IMR-90 (cell line): ENCODE measurements at regions not wholly inside any gene's neighbourhood (a gene's known extent, or its start where the extent isn't known, plus 50 kb on each side); places are given as distances from the start of the nearest gene placed in this dataset.

ENCODE experiments used
- ATAC-seq: fragments of 200-7000 bp; cut with Tn5 transposase; 2 replicates; pipeline ENCODE4 v1.9.1; 2020; ENCODE audit warnings: low read depth, mild to moderate bottlenecking, moderate library complexity
- BruUV-seq: library from RNA; stranded (reverse); fragments of 400-500 nt; replicated peaks from 2 replicates; lab custom pipeline; 2021; lab: Mats Ljungman, UMichigan
- CTCF ChIA-PET: fragments of 300-600 bp; formaldehyde crosslinking; extraction: SDS; loops from one replicate; lab custom pipeline; 2021; ENCODE audit warnings: antibody characterized with exemption; lab: Yijun Ruan, JAX
- POLR2A ChIA-PET: fragments of 300-600 bp; sonication (Branson Sonifier 250); formaldehyde crosslinking; loops from one replicate; lab custom pipeline; 2022; ENCODE audit warnings: antibody characterized with exemption; ENCODE audit not compliant: unreplicated experiment; lab: Charles Lee
- DNase-seq: peaks from one replicate; pipeline ENCODE4 v3.0.0; 2013
- H2AFZ ChIP-seq: replicated peaks from 2 replicates; pipeline ENCODE3; 2013; ENCODE audit warnings: low read length, mild to moderate bottlenecking; ENCODE audit not compliant: poor library complexity
- H2AK5ac ChIP-seq: 2 replicates; pipeline ENCODE4 v1.6.1; 2013; ENCODE audit warnings: low read depth, low read length, inconsistent platforms
- H2AK9ac ChIP-seq: replicated peaks from 2 replicates; pipeline ENCODE3; 2013; ENCODE audit warnings: mild to moderate bottlenecking, low read depth, low read length, moderate library complexity; ENCODE audit not compliant: poor library complexity
- H2BK120ac ChIP-seq: 2 replicates; pipeline ENCODE4 v1.6.1; 2013; ENCODE audit warnings: low read depth, low read length, inconsistent platforms
- H2BK15ac ChIP-seq: 3 replicates; pipeline ENCODE4 v1.6.1; 2013; ENCODE audit warnings: low read depth, low read length, inconsistent platforms
- H2BK20ac ChIP-seq: 2 replicates; pipeline ENCODE4 v1.6.1; 2013; ENCODE audit warnings: low read depth, mild to moderate bottlenecking, inconsistent platforms, low read length, moderate library complexity
- H2BK5ac ChIP-seq: 2 replicates; pipeline ENCODE4 v1.6.1; 2013; ENCODE audit warnings: mild to moderate bottlenecking, low read depth, low read length, inconsistent platforms; ENCODE audit not compliant: poor library complexity, severe bottlenecking
- H3K14ac ChIP-seq: replicated peaks from 2 replicates; pipeline ENCODE4 v1.6.1; 2013; ENCODE audit warnings: low read depth, low read length, inconsistent platforms
- H3K18ac ChIP-seq: 2 replicates; pipeline ENCODE4 v1.6.1; 2013; ENCODE audit warnings: low read depth, low read length, control low read depth
- H3K23ac ChIP-seq: 2 replicates; pipeline ENCODE4 v1.6.1; 2013; ENCODE audit warnings: low read depth, low read length, inconsistent platforms
- H3K27ac ChIP-seq: 2 replicates; pipeline ENCODE4 v1.5.1; 2013; ENCODE audit warnings: mild to moderate bottlenecking, control low read depth, low read length; ENCODE audit not compliant: insufficient read depth
- H3K27me3 ChIP-seq: 2 replicates; pipeline ENCODE4 v1.6.1; 2013; ENCODE audit warnings: low read length; ENCODE audit not compliant: control insufficient read depth, insufficient read depth
- H3K36me3 ChIP-seq: 2 replicates; pipeline ENCODE4 v1.6.1; 2013; ENCODE audit warnings: low read length, mixed read lengths; ENCODE audit not compliant: control insufficient read depth, insufficient read depth
- H3K4ac ChIP-seq: 2 replicates; pipeline ENCODE4 v1.6.1; 2013; ENCODE audit warnings: low read depth, low read length, inconsistent platforms
- H3K4me1 ChIP-seq: 2 replicates; pipeline ENCODE4 v1.6.1; 2013; ENCODE audit warnings: low read length, mixed read lengths; ENCODE audit not compliant: control insufficient read depth, insufficient read depth
- H3K4me2 ChIP-seq: 2 replicates; pipeline ENCODE4 v1.6.1; 2013; ENCODE audit warnings: low read depth, mild to moderate bottlenecking, control low read depth, low read length, moderate library complexity
- H3K4me3 ChIP-seq: 2 replicates; pipeline ENCODE4 v1.5.1; 2013; ENCODE audit warnings: low read depth, mild to moderate bottlenecking, control low read depth, low read length, moderate library complexity; ENCODE audit not compliant: insufficient read depth
- H3K56ac ChIP-seq: 2 replicates; pipeline ENCODE4 v1.6.1; 2013; ENCODE audit warnings: low read length, inconsistent platforms; ENCODE audit not compliant: insufficient read depth; ENCODE audit errors: extremely low read depth
- H3K79me1 ChIP-seq, 2 experiments: 2 replicates each; pipeline ENCODE4 v1.6.1; 2013; ENCODE audit warnings: low read length in 2 of 2, inconsistent platforms in 1 of 2, low read depth in 1 of 2
- H3K9ac ChIP-seq: 2 replicates; pipeline ENCODE4 v1.6.1; 2013; ENCODE audit warnings: low read depth, low read length, control low read depth
- H3K9me1 ChIP-seq: 2 replicates; pipeline ENCODE4 v1.6.1; 2013; ENCODE audit warnings: low read length, inconsistent platforms; ENCODE audit not compliant: insufficient read depth
- H3K9me3 ChIP-seq: 2 replicates; pipeline ENCODE4 v1.6.1; 2013; ENCODE audit warnings: low read length; ENCODE audit not compliant: control insufficient read depth, insufficient read depth
- H4K20me1 ChIP-seq: 2 replicates; pipeline ENCODE4 v1.6.1; 2013; ENCODE audit warnings: low read length, inconsistent platforms; ENCODE audit not compliant: insufficient read depth
- H4K5ac ChIP-seq: 2 replicates; pipeline ENCODE4 v1.6.1; 2013; ENCODE audit warnings: mild to moderate bottlenecking, low read depth, low read length, control low read depth
- H4K8ac ChIP-seq, 2 experiments: 2 replicates each; pipeline ENCODE4 v1.6.1; 2013; ENCODE audit warnings: low read depth in 2 of 2, low read length in 2 of 2, control low read depth in 1 of 2, inconsistent platforms in 1 of 2
- H4K91ac ChIP-seq: 2 replicates; pipeline ENCODE4 v1.6.1; 2013; ENCODE audit warnings: low read depth, low read length, inconsistent platforms; ENCODE audit not compliant: insufficient read depth
- BHLHE40 ChIP-seq: fragments of 150-350 bp; IDR thresholded peaks from 2 replicates; pipeline ENCODE4 v1.6.1; 2016; ENCODE audit warnings: mild to moderate bottlenecking, low read depth, low read length
- CEBPB ChIP-seq: IDR thresholded peaks from 2 replicates; pipeline ENCODE4 v1.6.1; 2012; ENCODE audit warnings: low read depth, low read length, improper control_type of control experiment
- CHD1 ChIP-seq: IDR thresholded peaks from 2 replicates; pipeline ENCODE4 v1.6.1; 2012; ENCODE audit warnings: low read depth, low read length, improper control_type of control experiment
- FOS ChIP-seq: fragments of 150-350 bp; IDR thresholded peaks from 2 replicates; pipeline ENCODE4 v1.6.1; 2016; ENCODE audit warnings: low read depth, low read length
- MAFK ChIP-seq: IDR thresholded peaks from 2 replicates; pipeline ENCODE4 v1.6.1; 2012; ENCODE audit warnings: low read depth, low read length, improper control_type of control experiment
- MXI1 ChIP-seq: IDR thresholded peaks from 2 replicates; pipeline ENCODE4 v1.6.1; 2012; ENCODE audit warnings: low read depth, mild to moderate bottlenecking, low read length, moderate library complexity, borderline replicate concordance
- NFE2L2 ChIP-seq: fragments of 150-350 bp; IDR thresholded peaks from 2 replicates; pipeline ENCODE4 v1.6.1; 2016; ENCODE audit warnings: low read depth, mild to moderate bottlenecking, low read length
- POLR2A ChIP-seq: IDR thresholded peaks from 2 replicates; pipeline ENCODE4 v1.6.1; 2012; ENCODE audit warnings: mild to moderate bottlenecking, low read depth, low read length
- RAD21 ChIP-seq: IDR thresholded peaks from 2 replicates; pipeline ENCODE4 v1.6.1; 2012; ENCODE audit warnings: low read length, improper control_type of control experiment
- RCOR1 ChIP-seq: IDR thresholded peaks from 2 replicates; pipeline ENCODE4 v1.6.1; 2012; ENCODE audit warnings: mild to moderate bottlenecking, low read length, improper control_type of control experiment; ENCODE audit not compliant: insufficient replicate concordance
- RFX5 ChIP-seq: IDR thresholded peaks from 2 replicates; pipeline ENCODE4 v1.8.0; 2012; ENCODE audit warnings: low read depth, mild to moderate bottlenecking, low read length, moderate library complexity
- SMC3 ChIP-seq: fragments of 150-350 bp; IDR thresholded peaks from 2 replicates; pipeline ENCODE4 v1.6.1; 2016; ENCODE audit warnings: low read depth, mild to moderate bottlenecking, antibody characterized with exemption, low read length, moderate library complexity
- WGBS, 2 experiments: methylation state at CpG; one replicate each; pipeline versions ENCODE4 v1.1.5 to v1.1.7; 2013; ENCODE audit warnings: missing lambda C conversion rate in 2 of 2; ENCODE audit not compliant: insufficient read length in 1 of 2; ENCODE audit errors: extremely low coverage in 2 of 2; 5-methylcytosine and 5-hydroxymethylcytosine counted together
- dilution Hi-C: fragments of 300-500 bp; cut with HindIII; formaldehyde crosslinking; loops from one replicate; pipeline ENCODE4 v1.14.3; 2018; ENCODE audit warnings: low sequenced_read_pairs; ENCODE audit not compliant: unreplicated experiment
- in situ Hi-C: fragments of 300-500 bp; cut with MboI; formaldehyde crosslinking; loops from 3 replicates; pipeline ENCODE4 v1.14.3; 2019; ENCODE audit warnings: low sequenced_read_pairs, inconsistent platforms, mixed read lengths
- intact Hi-C: fragments of 100-400 bp; cut with micrococcal nuclease; formaldehyde crosslinking; loops from 2 replicates; pipeline ENCODE4 v1.10.0; 2022
- TF ChIP-seq, protein P1 (sequence below): fragments of 150-350 bp; IDR thresholded peaks from 2 replicates; pipeline ENCODE4 v1.6.1; 2016; ENCODE audit warnings: low read depth, mild to moderate bottlenecking, low read length, moderate library complexity, borderline replicate concordance
- TF ChIP-seq, protein P2 (sequence below): fragments of 150-350 bp; IDR thresholded peaks from 2 replicates; pipeline ENCODE4 v1.6.1; 2017; ENCODE audit warnings: mild to moderate bottlenecking, antibody characterized with exemption, low read length, low read depth
- TF ChIP-seq, protein P3 (sequence below): conservative IDR thresholded peaks from 2 replicates; pipeline ENCODE4 v1.5.1; 2012; ENCODE audit warnings: mild to moderate bottlenecking, low read depth, low read length, improper control_type of control experiment

DNA sequence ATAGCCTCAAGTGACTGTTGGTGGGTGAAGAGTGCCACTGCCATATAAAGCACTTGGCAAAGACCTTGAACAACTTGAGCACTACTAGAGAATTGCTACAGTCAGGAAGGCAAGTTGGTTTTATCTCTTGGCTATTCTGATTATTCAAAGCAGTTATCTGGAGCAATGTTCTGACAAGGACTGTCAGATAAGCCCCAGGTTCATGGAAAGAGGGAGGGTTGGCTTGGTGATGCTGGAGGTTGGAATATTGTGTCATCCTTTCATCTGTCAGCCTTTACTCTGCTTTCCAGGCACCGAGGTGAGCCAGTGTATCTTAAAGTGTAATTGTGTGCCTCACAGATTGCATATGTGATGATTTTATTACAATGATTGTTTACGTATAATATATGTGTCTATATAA lies 548.4 kb upstream of the ZNF608 start:
- ChIA-PET CTCF (no interaction called here), POLR2A (no interaction called here)
- Histone ChIP-seq H2AFZ (no peak overlapping the region), H3K9ac (no peak overlapping the region), H2BK120ac (no peak overlapping the region), H3K56ac (no peak overlapping the region), H3K27me3 (no peaks in the 10 kb centered on the region), H3K4me3 (no peak overlapping the region), H2BK5ac (no peak overlapping the region), H3K9me1 (no peaks in the 10 kb centered on the region), H3K4me1 (peaks cover 3% of the 10 kb centered on the region; the same call in 1 of the 2 replicates), H2AK5ac (no peak overlapping the region), H3K23ac (no peak overlapping the region), H3K36me3 (no peaks in the 10 kb centered on the region), H2AK9ac (no peak overlapping the region), H3K9me3 (no peaks in the 10 kb centered on the region), H4K20me1 (no peaks in the 10 kb centered on the region), H3K4me2 (no peak overlapping the region), H3K27ac (no peak overlapping the region), H4K5ac (no peak overlapping the region), H4K91ac (no peak overlapping the region), H4K8ac (no peak overlapping the region), H3K79me1 (no peaks in the 10 kb centered on the region), H2BK15ac (no peak overlapping the region), H3K4ac (no peak overlapping the region), H2BK20ac (no peak overlapping the region), H3K18ac (no peak overlapping the region), H3K14ac (no peak overlapping the region)
- WGBS, 2 experiments: no CpG with 5 or more reads among the region's 2 CpGs
- DNase-seq (no peak), ATAC-seq (no peak)
- BruUV-seq: no TSS peak
- dilution Hi-C loops (no loop called here), in situ Hi-C loops (no loop called here), intact Hi-C loops (no loop called here)
- TF ChIP-seq, protein P1, sequence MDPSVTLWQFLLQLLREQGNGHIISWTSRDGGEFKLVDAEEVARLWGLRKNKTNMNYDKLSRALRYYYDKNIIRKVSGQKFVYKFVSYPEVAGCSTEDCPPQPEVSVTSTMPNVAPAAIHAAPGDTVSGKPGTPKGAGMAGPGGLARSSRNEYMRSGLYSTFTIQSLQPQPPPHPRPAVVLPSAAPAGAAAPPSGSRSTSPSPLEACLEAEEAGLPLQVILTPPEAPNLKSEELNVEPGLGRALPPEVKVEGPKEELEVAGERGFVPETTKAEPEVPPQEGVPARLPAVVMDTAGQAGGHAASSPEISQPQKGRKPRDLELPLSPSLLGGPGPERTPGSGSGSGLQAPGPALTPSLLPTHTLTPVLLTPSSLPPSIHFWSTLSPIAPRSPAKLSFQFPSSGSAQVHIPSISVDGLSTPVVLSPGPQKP: no peak
- TF ChIP-seq RCOR1: no peak
- no peak for TF ChIP-seq RFX5
- TF ChIP-seq CHD1: no peak
- TF ChIP-seq, protein P2, sequence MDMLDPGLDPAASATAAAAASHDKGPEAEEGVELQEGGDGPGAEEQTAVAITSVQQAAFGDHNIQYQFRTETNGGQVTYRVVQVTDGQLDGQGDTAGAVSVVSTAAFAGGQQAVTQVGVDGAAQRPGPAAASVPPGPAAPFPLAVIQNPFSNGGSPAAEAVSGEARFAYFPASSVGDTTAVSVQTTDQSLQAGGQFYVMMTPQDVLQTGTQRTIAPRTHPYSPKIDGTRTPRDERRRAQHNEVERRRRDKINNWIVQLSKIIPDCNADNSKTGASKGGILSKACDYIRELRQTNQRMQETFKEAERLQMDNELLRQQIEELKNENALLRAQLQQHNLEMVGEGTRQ: no peak
- no peak for TF ChIP-seq MAFK
- TF ChIP-seq SMC3: no peak
- TF ChIP-seq, protein P3, sequence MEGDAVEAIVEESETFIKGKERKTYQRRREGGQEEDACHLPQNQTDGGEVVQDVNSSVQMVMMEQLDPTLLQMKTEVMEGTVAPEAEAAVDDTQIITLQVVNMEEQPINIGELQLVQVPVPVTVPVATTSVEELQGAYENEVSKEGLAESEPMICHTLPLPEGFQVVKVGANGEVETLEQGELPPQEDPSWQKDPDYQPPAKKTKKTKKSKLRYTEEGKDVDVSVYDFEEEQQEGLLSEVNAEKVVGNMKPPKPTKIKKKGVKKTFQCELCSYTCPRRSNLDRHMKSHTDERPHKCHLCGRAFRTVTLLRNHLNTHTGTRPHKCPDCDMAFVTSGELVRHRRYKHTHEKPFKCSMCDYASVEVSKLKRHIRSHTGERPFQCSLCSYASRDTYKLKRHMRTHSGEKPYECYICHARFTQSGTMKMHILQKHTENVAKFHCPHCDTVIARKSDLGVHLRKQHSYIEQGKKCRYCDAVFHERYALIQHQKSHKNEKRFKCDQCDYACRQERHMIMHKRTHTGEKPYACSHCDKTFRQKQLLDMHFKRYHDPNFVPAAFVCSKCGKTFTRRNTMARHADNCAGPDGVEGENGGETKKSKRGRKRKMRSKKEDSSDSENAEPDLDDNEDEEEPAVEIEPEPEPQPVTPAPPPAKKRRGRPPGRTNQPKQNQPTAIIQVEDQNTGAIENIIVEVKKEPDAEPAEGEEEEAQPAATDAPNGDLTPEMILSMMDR: no peak
- TF ChIP-seq RAD21: no peak
- TF ChIP-seq NFE2L2: no peak
- TF ChIP-seq BHLHE40: no peak
- TF ChIP-seq POLR2A: no peak
- no peak for TF ChIP-seq MXI1
- TF ChIP-seq FOS: no peak
- TF ChIP-seq CEBPB: no peak
